Sigmoid colon (tissue), 6 donors: ENCODE measurements at regions not wholly inside any gene's neighbourhood (a gene's known extent, or its start where the extent isn't known, plus 50 kb on each side); places are given as distances from the start of the nearest gene placed in this dataset.

Experiments used
- DNase-seq: peaks from one replicate; pipeline ENCODE4 v3.0.0-alpha.2; 2019
- H3K27ac ChIP-seq, 4 donors: fragments of 200-600 bp; sonication (generic); one replicate each; pipeline ENCODE4 v1.5.1; 2016 to 2019; ENCODE audit warnings: mild to moderate bottlenecking in 1 of 4
- H3K27me3 ChIP-seq, 3 donors: fragments of 200-600 bp; sonication (generic); one replicate each; pipeline ENCODE4 v1.5.1; 2019; ENCODE audit warnings: mild to moderate bottlenecking in 1 of 3
- H3K36me3 ChIP-seq, 4 donors: fragments of 200-600 bp; sonication (generic); one replicate each; pipeline ENCODE4 v1.5.1; 2016 to 2019
- H3K4me1 ChIP-seq, 4 donors: fragments of 200-600 bp; sonication (generic); one replicate each; pipeline ENCODE4 v1.5.1; 2017 to 2019
- H3K4me3 ChIP-seq, 4 donors: fragments of 200-600 bp; sonication (generic); one replicate each; pipeline ENCODE4 v1.5.1; 2017 to 2019; ENCODE audit warnings: mild to moderate bottlenecking in 2 of 4, moderate library complexity in 1 of 4
- H3K9me3 ChIP-seq, 4 donors: fragments of 200-600 bp in 3 of 4; sonication (generic) in 3 of 4; one replicate each; pipeline versions ENCODE4 v1.5.1 to v1.6.1; 2013 to 2019
- CTCF ChIP-seq, 4 experiments: fragments of 450-650 bp in 3 of 4; fragments of 200-600 bp in 1 of 4; IDR thresholded peaks; one replicate each; pipeline ENCODE4 v1.5.1; 2016 to 2019; ENCODE audit warnings: antibody characterized with exemption in 4 of 4, mild to moderate bottlenecking in 3 of 4, moderate library complexity in 2 of 4
- EP300 ChIP-seq, 4 donors: sonication (generic); formaldehyde crosslinking; IDR thresholded peaks; one replicate each; pipeline ENCODE4 v1.6.1; 2017; ENCODE audit warnings: antibody characterized with exemption in 4 of 4
- POLR2A ChIP-seq, 2 donors: fragments of 450-650 bp; IDR thresholded peaks; one replicate each; pipeline ENCODE4 v1.6.1; 2016; ENCODE audit warnings: antibody characterized with exemption in 2 of 2, mild to moderate bottlenecking in 2 of 2, moderate library complexity in 2 of 2
- POLR2AphosphoS5 ChIP-seq, 4 donors: sonication (generic); formaldehyde crosslinking; IDR thresholded peaks; one replicate each; pipeline ENCODE4 v1.6.1; 2017; ENCODE audit warnings: antibody characterized with exemption in 4 of 4
- WGBS, 2 donors: extraction: QIAGEN DNeasy Blood & Tissue Kit; methylation state at CpG; one replicate each; pipeline ENCODE4 v1.1.7; 2013; 5-methylcytosine and 5-hydroxymethylcytosine counted together
- intact Hi-C: fragments of 100-400 bp; cut with DNase I; formaldehyde crosslinking; loops from one replicate; pipeline ENCODE4 v1.15.1; 2023
- donor health status: healthy with polysubstance abuse.
- donor health status: healthy.

- intact Hi-C loops: no loop called here
- no peak for DNase-seq
- Histone ChIP-seq H3K27me3 (no peaks in the 10 kb centered on the region), H3K4me1 (no peaks in the 10 kb centered on the region), H3K36me3 (no peaks in the 10 kb centered on the region), H3K27ac (no peak overlapping the region), H3K4me3 (no peak overlapping the region), H3K9me3 (no peaks in the 10 kb centered on the region)
- WGBS, 2 donors: 77 to 82% methylated on average over 2 of the region's 2 CpGs
- TF ChIP-seq CTCF (IDR thresholded peaks at IDR 0.05) (no peak), POLR2AphosphoS5 (IDR thresholded peaks at IDR 0.05) (no peak), POLR2A (IDR thresholded peaks at IDR 0.05) (no peak), EP300 (IDR thresholded peaks at IDR 0.05) (no peak)
Observed at GRCh38 chr15:53247041-53247708, 457.0 kb upstream of the ONECUT1 start.

- H3K27ac ChIP-seq: no peak overlapping the region
- intact Hi-C loops: no loop called here
- TF ChIP-seq CTCF (IDR thresholded peaks at IDR 0.05) (no peak), EP300 (IDR thresholded peaks at IDR 0.05) (no peak), POLR2AphosphoS5 (IDR thresholded peaks at IDR 0.05) (no peak), POLR2A (IDR thresholded peaks at IDR 0.05) (no peak)
Observed at GRCh38 chr15:53246404-53246803, 456.3 kb upstream of the ONECUT1 start.

GRCh38 chr15:53233801-53234200 is 443.7 kb upstream of the ONECUT1 start:
- DNase-seq: no peak
- no peak for TF ChIP-seq CTCF (IDR thresholded peaks at IDR 0.05)
- TF ChIP-seq POLR2AphosphoS5 (IDR thresholded peaks at IDR 0.05): no peak
- TF ChIP-seq EP300 (IDR thresholded peaks at IDR 0.05): no peak
- TF ChIP-seq POLR2A (IDR thresholded peaks at IDR 0.05): no peak
- no peaks in the 10 kb centered on the region for H3K9me3 ChIP-seq
- intact Hi-C loops: no loop called here
- no peaks in the 10 kb centered on the region for H3K4me1 ChIP-seq
- no peaks in the 10 kb centered on the region for H3K36me3 ChIP-seq
- no peak overlapping the region for H3K4me3 ChIP-seq
- H3K27ac ChIP-seq: no peak overlapping the region
- H3K27me3 ChIP-seq: no peaks in the 10 kb centered on the region
- WGBS, 2 donors: 48 to 76% methylated on average over 2 of the region's 2 CpGs

More at GRCh38 chr15:53246404-53246803, 456.3 kb upstream of the ONECUT1 start:
- DNase-seq: no peak
- no peaks in the 10 kb centered on the region for H3K9me3 ChIP-seq
- no peak overlapping the region for H3K4me3 ChIP-seq
- H3K36me3 ChIP-seq: no peaks in the 10 kb centered on the region
- WGBS, 2 donors: 92 to 94% methylated on average over 1 of the region's 1 CpG
- no peaks in the 10 kb centered on the region for H3K4me1 ChIP-seq
- no peaks in the 10 kb centered on the region for H3K27me3 ChIP-seq

- intact Hi-C loops: no loop called here
- no peak for DNase-seq
- TF ChIP-seq POLR2AphosphoS5 (IDR thresholded peaks at IDR 0.05) (no peak), EP300 (IDR thresholded peaks at IDR 0.05) (no peak), CTCF (IDR thresholded peaks at IDR 0.05) (no peak), POLR2A (IDR thresholded peaks at IDR 0.05) (no peak)
- H3K9me3 ChIP-seq: no peaks in the 10 kb centered on the region
- WGBS, 2 donors: 70 to 73% methylated on average over 1 of the region's 1 CpG
- H3K36me3 ChIP-seq: no peaks in the 10 kb centered on the region
- no peaks in the 10 kb centered on the region for H3K27me3 ChIP-seq
- H3K27ac ChIP-seq: no peak overlapping the region
- H3K4me1 ChIP-seq: no peaks in the 10 kb centered on the region
- H3K4me3 ChIP-seq: no peak overlapping the region
Observed at GRCh38 chr15:53230473-53230872, 440.3 kb upstream of the ONECUT1 start.

- Histone ChIP-seq H3K27ac (no peak overlapping the region), H3K36me3 (no peaks in the 10 kb centered on the region), H3K4me1 (no peaks in the 10 kb centered on the region), H3K9me3 (no peaks in the 10 kb centered on the region), H3K4me3 (no peak overlapping the region), H3K27me3 (no peaks in the 10 kb centered on the region)
- WGBS, 2 donors: 69 to 89% methylated on average over 2 of the region's 2 CpGs
- no peak for TF ChIP-seq POLR2A (IDR thresholded peaks at IDR 0.05)
- TF ChIP-seq CTCF (IDR thresholded peaks at IDR 0.05): no peak
- TF ChIP-seq POLR2AphosphoS5 (IDR thresholded peaks at IDR 0.05): no peak
- DNase-seq: no peak
- intact Hi-C loops: no loop called here
Observed at GRCh38 chr15:53226559-53226958, 436.4 kb upstream of the ONECUT1 start.
